ENCODE measurements at regions not wholly inside any gene's neighbourhood (a gene's known extent, or its start where the extent isn't known, plus 50 kb on each side); places are given as distances from the start of the nearest gene placed in this dataset.

GRCh38 chr18:34159691-34160185, 65.0 kb downstream of the NOL4 start:
- Histone ChIP-seq H3K4me1 (ENCODE audit: control insufficient read depth in 4 of 4, insufficient read depth in 4 of 4, low read length in 3 of 4) (peaks cover 0 to 8% (median 2%) of the 10 kb centered on the region in 4 donors), H3K27ac (ENCODE audit: low read depth in 1 of 2, low read length in 2 of 2) (no peak overlapping the region), H3K9ac (ENCODE audit: low read depth in 1 of 2, low read length in 2 of 2) (no peak overlapping the region), H3K9me3 (ENCODE audit: control insufficient read depth in 4 of 4, low read length in 3 of 4) (no peaks in the 10 kb centered on the region), H3K36me3 (ENCODE audit: control insufficient read depth in 4 of 4, insufficient read depth in 3 of 4, low read depth in 1 of 4, low read length in 3 of 4) (no peaks in the 10 kb centered on the region), H3K4me3 (ENCODE audit: low read depth in 1 of 3, low read length in 3 of 3) (no peak overlapping the region), H3K27me3 (ENCODE audit: control insufficient read depth in 4 of 4, insufficient read depth in 4 of 4, low read length in 3 of 4) (peaks cover 0 to 4% (median 0%) of the 10 kb centered on the region in 4 donors)
- WGBS: 43% methylated on average over 14 of the region's 14 CpGs
- no peak for DNase-seq (ENCODE audit: low spot score)
- TF ChIP-seq TAF1 (conservative IDR thresholded peaks at IDR 0.05) (no peak), REST (IDR thresholded peaks at IDR 0.05) (no peak), HNF4G (IDR thresholded peaks at IDR 0.05) (no peak), JUND (IDR thresholded peaks at IDR 0.05) (no peak), SP1 (IDR thresholded peaks at IDR 0.05) (no peak), HNF4A (conservative IDR thresholded peaks at IDR 0.05) (no peak), GABPA (IDR thresholded peaks at IDR 0.05 in 1 of 2, conservative IDR thresholded peaks at IDR 0.05 in 1 of 2) (no peak), MAX (IDR thresholded peaks at IDR 0.05) (no peak), EGR1 (IDR thresholded peaks at IDR 0.05; ENCODE audit: low read depth in 2 of 2) (no peak), ATF3 (IDR thresholded peaks at IDR 0.05) (no peak), RXRA (IDR thresholded peaks at IDR 0.05) (no peak), NR2F2 (IDR thresholded peaks at IDR 0.05) (no peak), FOXA2 (IDR thresholded peaks at IDR 0.05) (no peak), CTCF (IDR thresholded peaks at IDR 0.05; ENCODE audit: low read depth, low read length, missing input control) (no peak), YY1 (IDR thresholded peaks at IDR 0.05) (no peak), RAD21 (IDR thresholded peaks at IDR 0.05) (no peak), ZBTB33 (IDR thresholded peaks at IDR 0.05) (no peak)
